NB4 (cell line): ENCODE measurements at regions not wholly inside any gene's neighbourhood (a gene's known extent, or its start where the extent isn't known, plus 50 kb on each side); places are given as distances from the start of the nearest gene placed in this dataset.

Experiments used
- MAX ChIP-seq: IDR thresholded peaks from 2 replicates; pipeline ENCODE4 v1.6.1; 2011; ENCODE audit warnings: low read depth, low read length
- TF ChIP-seq, protein P1 (sequence below): IDR thresholded peaks from one replicate; pipeline ENCODE4 v1.5.1; 2012; ENCODE audit warnings: low read depth, low read length

DNA sequence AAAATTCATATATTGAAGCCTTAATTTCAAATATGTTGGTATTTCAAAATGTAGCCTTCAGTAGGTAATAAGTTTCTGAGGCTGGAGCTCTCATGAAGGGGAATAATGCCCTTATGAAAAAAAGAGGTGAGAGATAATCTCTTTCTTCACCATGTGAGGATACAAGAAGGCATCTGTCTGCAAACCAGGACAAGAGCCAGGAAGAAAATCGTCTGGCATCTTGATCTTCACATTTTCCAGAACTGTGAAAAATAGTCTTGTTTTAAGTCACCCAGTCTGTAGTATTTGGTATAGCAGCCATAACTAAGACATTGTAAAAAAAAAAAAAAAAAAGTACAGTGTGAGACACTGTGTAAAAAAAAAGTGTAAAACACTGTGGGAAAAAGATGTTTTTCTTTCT, 768.9 kb downstream of the TAF11L14 start:
- no peak for TF ChIP-seq MAX
- TF ChIP-seq, protein P1, sequence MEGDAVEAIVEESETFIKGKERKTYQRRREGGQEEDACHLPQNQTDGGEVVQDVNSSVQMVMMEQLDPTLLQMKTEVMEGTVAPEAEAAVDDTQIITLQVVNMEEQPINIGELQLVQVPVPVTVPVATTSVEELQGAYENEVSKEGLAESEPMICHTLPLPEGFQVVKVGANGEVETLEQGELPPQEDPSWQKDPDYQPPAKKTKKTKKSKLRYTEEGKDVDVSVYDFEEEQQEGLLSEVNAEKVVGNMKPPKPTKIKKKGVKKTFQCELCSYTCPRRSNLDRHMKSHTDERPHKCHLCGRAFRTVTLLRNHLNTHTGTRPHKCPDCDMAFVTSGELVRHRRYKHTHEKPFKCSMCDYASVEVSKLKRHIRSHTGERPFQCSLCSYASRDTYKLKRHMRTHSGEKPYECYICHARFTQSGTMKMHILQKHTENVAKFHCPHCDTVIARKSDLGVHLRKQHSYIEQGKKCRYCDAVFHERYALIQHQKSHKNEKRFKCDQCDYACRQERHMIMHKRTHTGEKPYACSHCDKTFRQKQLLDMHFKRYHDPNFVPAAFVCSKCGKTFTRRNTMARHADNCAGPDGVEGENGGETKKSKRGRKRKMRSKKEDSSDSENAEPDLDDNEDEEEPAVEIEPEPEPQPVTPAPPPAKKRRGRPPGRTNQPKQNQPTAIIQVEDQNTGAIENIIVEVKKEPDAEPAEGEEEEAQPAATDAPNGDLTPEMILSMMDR = no peak
